CD4-positive, alpha-beta T cell treated with Interleukin-17A for 4 hours (primary cell): ENCODE measurements at regions not wholly inside any gene's neighbourhood (a gene's known extent, or its start where the extent isn't known, plus 50 kb on each side); places are given as distances from the start of the nearest gene placed in this dataset.
"Not testable (repeated sequence)": the region's sequence is repeated elsewhere in the genome, so short reads cannot be mapped to it uniquely, and the experiment has no call there.

ENCODE experiments used
- DNase-seq: peaks from one replicate; pipeline ENCODE4 v3.0.0-alpha.2; 2020; ENCODE audit warnings: mixed read lengths

GRCh38 chr17:36849020-36849419 is 88.3 kb upstream of the LHX1 start:
- DNase-seq, result not testable (repeated sequence)

- DNase-seq, result no peak
These were observed 87.4 kb upstream of the LHX1 start for GRCh38 chr17:36849871-36850348.

GRCh38 chr17:36850790-36851189 is 86.5 kb upstream of the LHX1 start:
- DNase-seq, result no peak

- no peak for DNase-seq
These were observed 86.0 kb upstream of the LHX1 start for GRCh38 chr17:36851250-36851649.

- DNase-seq, result not testable (repeated sequence)
These were observed 84.8 kb upstream of the LHX1 start for GRCh38 chr17:36852478-36852877.

DNA sequence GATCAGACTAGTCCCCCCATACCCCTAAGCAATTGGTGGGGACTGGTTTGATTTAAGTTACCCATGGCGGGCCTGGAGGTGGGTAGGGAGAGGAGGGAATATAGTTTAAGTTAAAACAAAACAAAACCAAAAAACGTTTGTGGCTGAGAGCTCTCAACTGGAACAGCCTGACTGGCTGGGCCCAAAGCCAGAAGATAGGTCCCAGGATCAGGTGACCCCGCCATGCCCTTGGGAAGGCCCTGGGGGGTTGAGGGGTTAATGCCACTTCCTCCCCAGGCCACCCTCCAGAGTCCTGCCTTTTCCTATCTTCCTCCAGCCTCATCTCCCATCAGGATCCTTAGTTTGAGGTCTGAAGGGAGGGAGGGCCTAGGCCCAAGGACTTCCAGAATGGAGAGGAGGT is 82.3 kb upstream of the LHX1 start:
- DNase-seq, result no peak

- no peak for DNase-seq
These were observed 81.8 kb upstream of the LHX1 start for GRCh38 chr17:36855459-36855858.

DNA sequence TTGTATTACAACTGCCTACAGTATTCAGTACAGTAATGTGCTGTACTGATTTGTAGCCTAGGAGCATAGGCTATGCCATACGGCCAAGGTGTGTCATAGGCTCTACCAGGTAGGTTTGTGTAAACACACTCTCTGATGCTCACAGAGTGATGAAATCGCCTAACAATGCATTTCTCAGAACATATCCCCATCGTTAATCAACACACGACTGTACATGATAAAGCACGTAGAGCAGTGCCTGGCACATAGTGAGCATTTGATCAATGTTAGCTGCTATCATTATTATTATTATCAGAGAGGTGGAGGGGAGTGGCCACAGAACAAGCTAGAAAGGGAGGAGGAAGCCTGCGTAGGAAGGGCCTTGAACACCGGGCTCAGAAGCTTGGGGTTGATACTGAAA is 81.1 kb upstream of the LHX1 start:
- no peak for DNase-seq

DNA sequence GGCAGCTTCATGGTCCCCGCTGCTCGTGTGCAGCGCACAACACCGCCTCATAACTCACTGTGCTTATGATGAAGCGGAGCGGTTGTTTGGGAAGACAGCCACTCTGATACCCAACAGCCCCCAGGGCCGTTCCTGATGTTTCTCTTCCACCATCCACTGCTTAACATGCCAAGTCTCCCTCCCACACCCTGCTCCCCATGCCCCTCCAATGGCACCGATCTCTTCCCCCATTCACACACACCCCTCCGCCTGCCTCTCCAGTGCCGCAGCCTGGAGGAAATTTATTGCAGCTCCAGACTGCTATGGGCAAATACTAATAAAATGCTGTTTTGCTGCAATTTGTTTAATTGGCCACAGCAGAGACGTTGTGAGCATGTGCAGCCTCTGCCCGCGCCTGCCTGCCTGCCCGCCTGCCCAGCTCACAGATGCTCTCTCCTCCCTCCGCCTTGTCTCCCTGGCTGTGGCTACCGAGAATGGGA is 80.3 kb upstream of the LHX1 start:
- no peak for DNase-seq

DNA sequence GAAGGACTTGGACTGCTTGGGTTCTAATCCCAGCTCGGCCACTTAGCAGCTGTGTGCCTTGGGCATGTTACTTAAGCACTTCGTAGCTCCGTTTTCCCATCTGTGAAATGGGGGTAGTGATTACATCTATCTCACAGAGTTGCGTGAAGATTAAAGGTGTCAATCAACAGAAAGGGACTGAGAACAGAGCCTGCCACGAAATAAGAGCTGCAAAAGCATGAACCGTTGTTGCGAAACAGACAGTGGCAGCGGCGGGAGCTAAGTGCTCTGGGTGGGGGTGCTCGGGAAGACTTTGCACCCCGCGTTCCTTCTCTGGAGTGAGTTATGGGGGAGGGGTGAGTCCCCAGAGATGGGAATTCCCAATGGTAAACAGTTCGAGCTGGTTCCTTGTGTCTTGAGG is 79.6 kb upstream of the LHX1 start:
- DNase-seq, result no peak

DNA sequence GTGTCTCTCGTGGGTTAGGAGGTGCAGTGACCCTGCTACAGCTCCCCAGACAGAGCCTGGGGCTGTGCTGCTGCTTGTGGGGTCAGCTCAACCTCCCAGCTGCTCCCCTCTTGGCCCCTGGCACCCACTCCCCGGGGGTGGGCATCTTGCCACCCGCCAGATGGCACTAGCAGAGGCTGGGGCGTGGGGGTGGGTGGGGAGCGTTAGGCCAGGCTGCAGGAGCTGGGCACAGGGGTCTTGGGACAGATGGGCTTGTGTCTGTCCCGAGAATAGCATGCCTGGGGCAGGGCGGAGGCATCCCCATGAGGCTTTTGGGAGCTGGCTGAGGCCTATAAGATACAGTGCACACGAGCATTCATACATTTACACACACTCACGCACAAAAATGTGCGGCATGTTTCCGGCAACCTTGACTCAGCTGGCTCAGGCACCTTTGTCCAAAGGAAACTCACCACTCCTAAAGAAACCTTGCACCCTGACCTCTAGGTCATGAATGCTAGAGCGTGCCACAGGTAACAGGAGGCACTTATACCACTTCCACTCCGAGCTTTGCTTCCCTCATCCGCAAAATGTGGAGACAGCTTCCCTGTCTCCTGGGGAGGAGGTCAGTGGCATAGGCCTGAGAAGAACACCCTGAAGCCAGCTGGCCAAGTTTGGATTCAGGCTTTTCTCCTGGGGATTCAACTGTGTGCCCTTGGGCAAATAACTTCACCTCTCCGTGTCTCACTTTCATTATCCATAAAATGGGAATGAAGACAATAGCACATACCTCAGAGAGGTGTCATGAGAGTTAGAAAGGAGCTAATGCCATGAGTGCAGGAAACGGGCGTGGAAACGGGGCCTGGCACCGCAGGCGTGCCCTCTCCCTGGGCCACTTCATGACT is 78.9 kb upstream of the LHX1 start:
- no peak for DNase-seq

DNA sequence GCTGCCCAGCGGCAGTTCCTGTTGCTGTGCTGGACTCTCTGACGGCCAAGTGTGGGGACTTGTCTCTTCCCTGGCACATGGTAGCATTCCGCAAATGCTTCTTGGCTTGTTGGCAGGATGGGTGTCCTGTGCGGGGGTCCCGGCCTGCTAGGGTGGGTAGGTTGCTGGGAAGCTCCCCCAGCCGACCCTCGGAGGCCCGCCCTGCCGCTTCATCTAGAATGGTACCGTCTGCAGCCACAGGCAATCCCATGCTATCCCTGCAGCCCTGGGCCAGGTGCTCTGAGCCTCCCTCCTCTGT is 78.3 kb upstream of the LHX1 start:
- DNase-seq, result no peak

DNA sequence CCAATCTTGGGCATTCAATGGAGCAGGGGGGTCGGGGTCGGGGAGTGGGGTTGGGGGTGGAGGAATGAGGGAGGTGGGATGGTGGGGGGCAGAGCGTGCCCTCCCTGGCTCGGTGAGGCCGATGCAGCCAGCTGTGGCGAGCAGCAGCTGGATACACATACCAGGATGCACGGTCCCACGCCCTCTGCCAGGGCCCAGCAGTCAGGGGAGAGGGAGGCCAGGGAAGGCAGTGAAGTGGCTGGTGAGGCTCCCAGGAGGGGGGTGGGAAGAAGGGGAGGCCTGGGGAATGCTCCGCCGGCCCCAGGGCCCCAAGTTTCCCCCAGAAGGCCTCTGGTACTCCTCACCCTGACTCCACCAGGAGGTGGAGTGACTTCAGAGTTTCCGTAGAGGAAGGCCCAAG is 77.6 kb upstream of the LHX1 start:
- no peak for DNase-seq

DNA sequence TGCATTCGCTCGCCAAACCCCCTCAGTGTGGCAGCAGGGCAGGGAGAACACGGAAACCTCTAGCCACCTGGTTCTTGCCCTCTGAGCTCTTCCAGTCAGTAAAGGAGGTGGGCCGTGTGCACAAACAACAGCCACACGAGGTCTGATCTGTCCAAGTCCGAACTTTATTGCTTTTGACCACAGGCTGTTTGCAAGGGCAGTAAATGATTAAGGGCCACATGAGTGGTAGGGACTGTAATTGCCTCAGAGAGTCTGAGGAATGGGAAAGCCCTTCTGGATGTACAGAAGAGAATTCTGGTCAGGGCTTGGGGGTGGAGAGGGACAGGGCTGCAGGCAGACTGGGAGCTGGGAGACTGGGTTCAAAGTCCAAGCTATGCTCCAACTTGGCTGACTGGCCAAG is 75.7 kb upstream of the LHX1 start:
- DNase-seq, result no peak

DNA sequence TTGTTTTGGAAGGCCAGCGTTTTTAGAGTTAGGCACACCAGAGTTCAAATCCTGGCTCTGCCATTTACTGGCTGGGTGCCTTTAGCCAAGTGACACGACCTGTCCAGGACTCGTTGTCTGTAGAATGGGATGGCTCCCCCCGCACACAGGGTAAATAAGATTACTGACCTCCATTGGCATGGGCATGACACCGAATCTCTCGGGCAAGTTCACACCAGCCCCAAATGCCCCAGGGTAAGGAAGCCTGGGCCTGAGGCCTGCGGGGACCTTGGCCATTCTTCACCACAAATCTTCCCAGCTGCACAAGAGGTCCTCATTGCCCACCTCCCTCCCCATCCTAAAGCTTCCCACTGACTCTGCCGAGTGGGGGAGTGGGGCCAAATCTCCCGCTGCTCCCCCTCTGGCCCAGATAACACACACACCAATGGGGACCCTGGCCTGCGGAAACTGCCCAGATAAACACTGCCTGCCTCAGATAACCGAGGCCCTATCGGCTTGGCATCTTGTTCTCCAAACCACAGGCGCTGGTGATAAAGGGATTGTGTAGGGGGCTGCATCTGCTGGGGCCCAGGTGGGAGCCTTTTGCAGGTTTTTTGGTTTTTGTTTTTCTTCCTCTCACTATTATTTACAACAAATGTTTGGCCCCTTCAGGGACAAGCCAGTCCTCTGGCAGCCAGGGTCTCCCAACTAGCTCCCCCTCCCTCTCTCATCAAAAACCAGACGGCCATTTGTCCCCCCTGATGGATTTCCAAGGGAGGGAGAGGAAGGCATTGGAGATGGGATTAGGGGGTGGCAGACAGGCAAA is 75.0 kb upstream of the LHX1 start:
- no peak for DNase-seq

DNA sequence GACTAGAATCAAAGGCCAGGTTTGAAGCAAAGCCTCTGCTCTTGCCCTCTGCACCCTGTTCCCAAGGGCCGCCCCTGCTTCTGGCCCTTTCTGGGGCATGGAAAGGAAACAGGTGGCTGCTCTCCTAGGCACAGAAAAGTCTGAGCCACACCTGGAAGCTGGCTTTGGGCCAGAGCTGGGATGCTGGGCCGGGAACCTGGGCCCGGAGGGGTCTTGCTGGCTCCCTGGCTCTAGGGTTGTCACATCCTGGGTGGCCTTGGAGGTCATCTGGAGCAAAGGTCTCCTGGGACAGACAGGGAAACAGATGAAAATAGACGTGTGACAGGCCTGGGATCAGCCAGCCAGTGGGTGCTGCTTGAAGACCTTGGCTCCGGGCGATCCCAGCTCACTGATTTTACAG is 74.1 kb upstream of the LHX1 start:
- DNase-seq, result no peak

DNA sequence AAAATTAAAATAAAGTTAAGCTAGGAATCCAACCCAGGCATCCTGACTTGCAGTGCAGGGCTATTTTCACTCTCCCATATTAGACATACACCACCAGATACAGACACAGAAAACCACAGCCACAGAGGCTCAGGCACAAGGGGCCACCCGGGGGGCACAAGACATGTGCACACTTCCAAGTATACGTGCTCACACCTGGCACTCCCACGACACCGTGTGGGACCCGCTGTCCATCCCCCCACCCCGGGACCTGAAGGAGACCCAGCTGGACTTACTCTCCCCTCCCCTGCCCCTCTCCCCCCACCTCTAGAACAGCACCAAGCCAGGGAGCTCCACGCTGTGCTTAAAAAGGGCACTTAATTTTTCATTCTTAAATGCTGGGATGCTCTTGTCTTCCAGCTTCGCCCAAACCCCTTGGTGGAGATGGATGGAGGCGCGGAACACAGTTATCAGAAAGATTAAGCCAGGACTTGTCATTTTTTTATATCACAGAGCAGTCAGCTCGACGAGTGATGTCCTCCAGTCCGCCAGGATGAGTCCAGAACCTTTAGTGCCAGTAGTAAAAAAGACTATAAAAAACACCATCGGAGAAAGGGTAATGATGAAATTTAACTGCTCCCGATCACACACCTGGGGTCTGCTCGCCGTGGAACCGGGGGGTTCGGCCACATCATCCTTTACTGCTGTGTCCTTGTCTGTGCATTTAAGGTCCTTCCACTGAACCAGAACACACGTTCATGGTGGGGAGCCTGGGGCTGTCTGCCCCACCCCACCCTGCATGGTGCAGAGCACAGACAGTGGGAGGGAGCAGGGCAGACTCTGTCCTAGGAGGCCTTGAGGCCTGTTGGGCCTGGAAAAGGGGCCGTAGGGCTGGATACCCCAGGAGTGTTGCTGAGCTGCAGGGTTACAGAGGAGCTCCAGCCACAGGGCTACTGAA is 73.3 kb upstream of the LHX1 start:
- no peak for DNase-seq

DNA sequence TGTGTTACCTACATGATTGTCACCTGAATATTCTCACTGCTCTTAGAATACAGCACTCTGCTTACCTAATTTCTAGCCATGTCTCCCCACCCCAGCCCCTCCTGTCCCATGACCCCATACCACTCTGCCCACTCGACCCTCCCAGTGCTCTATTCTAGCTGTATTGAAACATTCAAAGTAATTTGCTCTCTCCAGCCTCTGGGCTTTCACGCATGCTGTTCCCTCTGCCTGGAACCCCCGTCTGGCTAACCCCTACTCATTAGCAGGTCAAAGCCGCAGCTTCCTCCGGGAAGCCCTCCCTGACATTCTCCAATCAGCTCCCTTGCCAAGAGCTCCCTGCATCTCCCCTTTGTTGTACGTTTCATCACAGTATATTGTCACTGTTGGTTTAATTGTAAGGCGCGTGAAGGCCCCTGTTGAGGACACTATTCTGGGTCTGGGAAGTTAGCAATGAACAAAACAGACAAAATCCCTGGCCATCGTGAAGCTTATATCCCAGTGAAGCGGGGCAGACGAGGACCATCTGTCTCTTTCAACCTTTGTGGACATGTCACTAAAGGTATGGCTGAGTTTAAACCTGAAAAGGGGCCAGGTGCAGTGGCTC is 72.3 kb upstream of the LHX1 start:
- DNase-seq, result no peak

DNA sequence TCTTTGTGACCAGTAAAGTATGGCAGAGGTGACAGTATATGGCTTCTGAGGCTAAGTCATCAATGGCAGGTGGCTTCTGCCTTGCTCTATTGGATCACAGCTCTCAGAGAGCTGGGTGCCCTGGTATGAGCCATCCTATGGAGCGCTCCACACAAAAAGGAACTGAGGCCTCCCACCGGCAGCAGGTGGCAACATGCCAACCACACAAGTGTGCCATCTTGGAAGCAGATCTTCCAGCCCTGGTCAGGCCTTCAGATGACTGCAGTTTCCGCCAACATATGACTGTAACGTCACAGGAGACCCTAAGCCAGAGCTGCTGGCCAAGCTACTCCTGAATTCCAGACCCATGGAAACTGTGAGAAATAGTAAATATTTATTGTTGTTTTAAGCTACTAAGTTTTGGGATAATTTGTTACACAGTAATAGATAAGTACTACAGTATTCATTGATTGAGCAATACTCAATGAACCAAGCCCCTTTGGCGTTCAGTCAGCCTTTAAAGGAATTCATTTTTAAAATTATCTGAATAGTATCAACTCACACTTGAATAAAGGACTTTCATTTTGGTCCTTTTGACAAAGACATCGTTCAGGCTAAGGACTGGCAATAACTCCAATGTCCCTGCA is 69.4 kb upstream of the LHX1 start:
- DNase-seq, result no peak

- no peak for DNase-seq
These were observed 68.5 kb upstream of the LHX1 start for GRCh38 chr17:36868777-36869176.

- DNase-seq, result no peak
These were observed 67.8 kb upstream of the LHX1 start for GRCh38 chr17:36869441-36869840.
